WI38 (cell line): ENCODE measurements at regions not wholly inside any gene's neighbourhood (a gene's known extent, or its start where the extent isn't known, plus 50 kb on each side); places are given as distances from the start of the nearest gene placed in this dataset.

Experiments used
- H3K4me3 ChIP-seq: 2 replicates; pipeline ENCODE4 v1.5.1; 2011; ENCODE audit warnings: low read depth, mild to moderate bottlenecking, control low read depth, low read length
- TF ChIP-seq, protein P1 (sequence below): IDR thresholded peaks from 2 replicates; pipeline ENCODE4 v1.5.1; 2012; ENCODE audit warnings: low read depth, mild to moderate bottlenecking, control low read depth, low read length

DNA sequence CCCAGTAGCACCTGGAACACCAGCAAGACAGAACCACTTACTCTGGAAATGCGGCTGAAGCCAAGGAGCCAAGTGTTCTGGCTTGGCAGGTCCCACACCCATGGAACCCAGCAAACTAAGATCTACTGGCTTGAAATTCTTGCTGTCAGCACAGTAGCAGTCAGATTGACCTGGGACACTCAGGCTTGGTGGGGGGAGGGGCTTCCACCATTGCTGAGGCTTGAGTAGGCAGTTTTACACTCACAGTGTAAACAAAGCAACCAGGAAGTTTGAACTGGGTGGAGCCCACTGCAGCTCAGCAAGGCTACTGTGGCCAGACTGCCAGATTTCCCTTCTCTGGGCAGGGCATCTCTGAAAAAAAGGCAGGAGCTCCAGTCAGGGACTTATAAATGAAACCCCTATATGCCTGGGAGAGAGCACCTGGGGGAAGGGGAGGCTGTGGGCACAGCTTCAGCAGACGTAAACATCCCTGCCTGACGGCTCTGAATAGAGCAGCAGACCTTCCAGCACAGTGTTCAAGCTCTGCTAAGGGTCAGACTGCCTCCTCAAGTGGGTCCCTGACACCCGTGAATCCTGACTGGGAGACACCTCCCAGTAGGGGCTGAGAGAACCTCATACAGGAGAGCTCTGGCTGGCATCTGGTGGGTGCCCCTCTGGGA, 121.2 kb downstream of the MTERF1 start:
- no peak overlapping the region for H3K4me3 ChIP-seq
- TF ChIP-seq, protein P1, sequence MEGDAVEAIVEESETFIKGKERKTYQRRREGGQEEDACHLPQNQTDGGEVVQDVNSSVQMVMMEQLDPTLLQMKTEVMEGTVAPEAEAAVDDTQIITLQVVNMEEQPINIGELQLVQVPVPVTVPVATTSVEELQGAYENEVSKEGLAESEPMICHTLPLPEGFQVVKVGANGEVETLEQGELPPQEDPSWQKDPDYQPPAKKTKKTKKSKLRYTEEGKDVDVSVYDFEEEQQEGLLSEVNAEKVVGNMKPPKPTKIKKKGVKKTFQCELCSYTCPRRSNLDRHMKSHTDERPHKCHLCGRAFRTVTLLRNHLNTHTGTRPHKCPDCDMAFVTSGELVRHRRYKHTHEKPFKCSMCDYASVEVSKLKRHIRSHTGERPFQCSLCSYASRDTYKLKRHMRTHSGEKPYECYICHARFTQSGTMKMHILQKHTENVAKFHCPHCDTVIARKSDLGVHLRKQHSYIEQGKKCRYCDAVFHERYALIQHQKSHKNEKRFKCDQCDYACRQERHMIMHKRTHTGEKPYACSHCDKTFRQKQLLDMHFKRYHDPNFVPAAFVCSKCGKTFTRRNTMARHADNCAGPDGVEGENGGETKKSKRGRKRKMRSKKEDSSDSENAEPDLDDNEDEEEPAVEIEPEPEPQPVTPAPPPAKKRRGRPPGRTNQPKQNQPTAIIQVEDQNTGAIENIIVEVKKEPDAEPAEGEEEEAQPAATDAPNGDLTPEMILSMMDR: no peak

- no peak overlapping the region for H3K4me3 ChIP-seq
- TF ChIP-seq, protein P1: no peak
Observed at GRCh38 chr7:91767820-91768219, 112.7 kb downstream of the MTERF1 start.

DNA sequence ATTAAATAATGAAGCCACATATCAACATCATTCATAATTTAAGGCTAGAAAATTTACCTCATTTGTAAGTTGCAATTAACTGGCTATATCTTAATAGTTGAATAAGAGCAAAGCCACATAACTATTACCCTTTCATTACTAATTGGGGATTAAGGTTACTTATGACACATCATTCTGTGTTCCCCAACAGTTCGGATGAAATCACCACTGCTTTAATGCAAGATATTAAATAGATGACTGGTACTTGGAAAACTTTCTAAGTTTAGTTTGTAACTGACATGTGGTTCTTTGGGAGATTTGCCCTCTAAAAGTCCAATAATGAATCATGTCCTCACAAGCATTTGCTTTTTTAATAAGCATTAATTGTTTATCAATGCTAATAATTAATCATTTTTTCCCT, 109.1 kb downstream of the MTERF1 start:
- no peak overlapping the region for H3K4me3 ChIP-seq
- TF ChIP-seq, protein P1: no peak

- TF ChIP-seq, protein P1: no peak
- no peak overlapping the region for H3K4me3 ChIP-seq
Observed at GRCh38 chr7:91771921-91772815, 108.3 kb downstream of the MTERF1 start.

DNA sequence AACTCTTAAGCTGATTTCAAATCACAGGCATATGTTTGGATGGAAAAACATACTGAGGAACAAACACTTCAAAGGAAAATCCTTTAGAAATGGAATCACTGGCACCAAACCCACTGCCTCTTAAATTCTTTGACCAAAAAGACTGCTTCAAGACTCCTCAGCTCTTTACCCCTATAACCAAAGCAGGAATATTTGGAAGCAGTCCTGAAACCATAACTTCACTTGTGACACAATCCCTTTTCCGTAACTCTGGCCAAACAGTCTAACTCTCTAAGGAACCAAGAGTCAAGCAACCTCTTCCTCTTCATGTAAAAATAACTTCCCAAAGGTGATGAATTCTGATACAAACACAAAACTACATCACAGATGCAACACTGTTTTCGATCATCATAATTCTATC, 104.3 kb downstream of the MTERF1 start:
- TF ChIP-seq, protein P1: no peak
- H3K4me3 ChIP-seq: no peak overlapping the region

DNA sequence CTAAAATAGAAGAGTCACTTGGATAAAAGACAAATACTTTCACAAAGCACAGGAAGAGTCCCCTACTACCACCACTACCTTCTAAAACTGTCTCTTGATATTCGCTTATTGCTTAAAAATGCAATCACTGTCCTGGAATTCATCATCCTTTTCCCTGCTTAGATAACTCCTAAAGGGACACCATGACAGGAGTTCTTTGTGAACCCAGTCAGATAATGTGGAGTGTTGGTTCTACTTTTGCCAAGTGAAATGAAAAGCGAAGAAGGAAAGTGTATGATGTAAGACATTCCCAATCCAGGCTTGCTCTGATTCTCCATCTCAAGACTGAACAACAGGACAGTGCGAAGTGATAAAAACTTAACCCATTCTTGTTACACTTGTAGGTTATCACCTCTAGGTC, 103.0 kb downstream of the MTERF1 start:
- TF ChIP-seq, protein P1: no peak
- H3K4me3 ChIP-seq: no peak overlapping the region

GRCh38 chr7:91778416-91778815, 102.1 kb downstream of the MTERF1 start:
- TF ChIP-seq, protein P1: no peak
- no peak overlapping the region for H3K4me3 ChIP-seq
